GM21367 (cell line): ENCODE measurements at regions not wholly inside any gene's neighbourhood (a gene's known extent, or its start where the extent isn't known, plus 50 kb on each side); places are given as distances from the start of the nearest gene placed in this dataset.

Experiments
- ATAC-seq: cut with Tn5 transposase; IDR thresholded peaks from one replicate; pipeline ENCODE4 v1.9.1; 2021; ENCODE audit not compliant: unreplicated experiment

DNA sequence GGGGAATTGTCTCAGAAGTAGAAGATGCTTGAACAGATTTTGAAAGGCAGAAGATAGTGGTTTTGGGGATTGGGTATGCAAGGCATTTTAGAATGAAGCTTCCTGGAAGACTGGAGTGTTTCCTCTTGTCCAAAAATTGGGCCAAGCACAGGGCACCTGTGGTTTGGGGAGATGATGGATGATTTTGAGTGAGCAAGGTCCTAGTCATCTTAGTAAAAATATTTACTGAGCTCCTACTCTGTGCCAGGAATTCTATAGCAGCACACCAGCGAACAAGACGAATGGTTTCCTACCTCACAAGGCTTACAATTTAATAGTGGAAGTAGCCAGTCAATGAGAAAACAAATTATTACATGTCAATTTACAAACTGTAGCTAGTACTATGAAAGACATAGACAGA lies 484.4 kb upstream of the KIF2A start:
- no peak for ATAC-seq

- no peak for ATAC-seq
Observed at GRCh38 chr5:61822584-61822983, 483.4 kb upstream of the KIF2A start.

DNA sequence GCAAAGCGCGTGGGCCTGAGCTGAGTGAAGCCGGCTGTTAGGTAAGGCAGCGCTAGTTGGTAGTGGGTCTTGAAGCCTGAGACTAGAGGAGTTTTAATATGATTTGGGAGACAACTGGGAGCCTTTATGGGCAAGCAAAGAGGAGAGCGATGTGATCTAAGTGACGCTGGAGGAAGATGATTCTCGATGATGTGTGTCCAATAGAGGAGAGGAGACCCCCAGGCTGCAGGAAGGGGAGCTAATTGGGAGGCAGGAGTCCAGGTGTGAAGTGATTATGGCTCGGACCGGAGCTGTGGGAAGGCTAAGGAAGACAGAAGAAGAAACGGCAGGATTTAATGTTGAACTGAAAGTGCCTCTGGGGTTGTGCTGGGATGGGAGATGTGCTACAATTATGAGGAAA lies 482.9 kb upstream of the KIF2A start:
- no peak for ATAC-seq

DNA sequence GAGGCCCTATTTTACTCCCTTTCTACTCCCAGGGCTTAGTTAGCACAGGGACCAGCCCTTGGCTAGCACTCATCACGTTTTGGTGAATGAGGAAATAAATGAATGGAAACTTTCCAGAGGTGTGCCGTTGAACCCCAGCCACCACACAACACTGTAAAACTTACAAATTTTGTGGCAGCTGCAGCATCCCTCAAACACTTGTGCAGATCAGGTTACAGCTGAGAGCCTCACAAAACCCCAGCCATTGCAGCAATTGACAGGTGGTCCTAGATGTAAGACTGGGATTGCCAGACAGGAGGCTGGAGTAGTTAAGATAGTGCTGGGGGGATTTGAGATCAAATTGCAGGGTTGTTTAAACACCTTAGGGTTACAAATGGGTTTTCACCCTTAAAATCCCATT lies 482.2 kb upstream of the KIF2A start:
- no peak for ATAC-seq

- ATAC-seq = no peak
Observed at GRCh38 chr5:61824396-61824795, 481.6 kb upstream of the KIF2A start.

DNA sequence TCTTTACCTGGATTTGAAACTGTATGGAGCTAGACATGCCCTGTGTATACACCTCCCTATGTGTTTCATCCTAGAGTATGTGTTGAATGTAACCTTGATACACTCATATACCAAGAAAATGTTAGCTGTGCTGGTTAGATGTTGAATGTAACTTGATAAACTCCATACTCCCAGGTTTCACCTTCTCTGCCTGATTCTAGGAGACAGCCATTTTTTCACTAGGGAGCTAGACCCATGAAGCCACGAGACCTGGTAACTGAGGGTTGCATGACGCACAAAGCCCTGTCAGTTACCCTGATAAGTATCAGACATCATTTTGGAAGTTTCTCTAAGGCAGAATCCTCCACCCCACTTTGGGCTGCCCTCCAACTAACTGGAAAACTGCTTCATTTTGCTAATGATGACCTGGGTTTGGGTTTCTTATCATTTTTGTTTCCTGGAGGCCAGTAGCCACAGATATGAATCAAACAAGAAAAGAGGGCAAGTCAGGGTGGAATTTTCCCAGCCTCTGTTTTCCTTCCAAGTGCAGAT lies 478.5 kb upstream of the KIF2A start:
- ATAC-seq = no peak

DNA sequence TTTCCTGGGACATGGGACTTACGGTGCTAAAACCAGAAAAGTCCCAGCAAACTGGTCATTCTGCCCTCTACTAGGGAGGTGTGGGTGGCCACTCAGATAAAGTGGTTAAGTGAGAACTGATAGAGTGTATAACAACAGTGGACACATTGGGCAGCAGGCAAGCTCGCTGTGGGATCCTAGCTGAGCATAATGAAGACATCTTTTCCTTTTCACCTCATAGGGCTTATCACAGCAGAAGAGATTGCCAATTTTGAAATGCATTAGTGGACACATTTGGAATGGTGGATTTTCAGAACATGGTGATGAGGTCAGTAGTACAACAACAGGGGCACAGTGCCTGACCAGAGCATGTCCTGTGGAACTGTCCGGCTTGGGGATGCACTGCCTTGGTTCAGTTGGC lies 477.1 kb upstream of the KIF2A start:
- no peak for ATAC-seq

DNA sequence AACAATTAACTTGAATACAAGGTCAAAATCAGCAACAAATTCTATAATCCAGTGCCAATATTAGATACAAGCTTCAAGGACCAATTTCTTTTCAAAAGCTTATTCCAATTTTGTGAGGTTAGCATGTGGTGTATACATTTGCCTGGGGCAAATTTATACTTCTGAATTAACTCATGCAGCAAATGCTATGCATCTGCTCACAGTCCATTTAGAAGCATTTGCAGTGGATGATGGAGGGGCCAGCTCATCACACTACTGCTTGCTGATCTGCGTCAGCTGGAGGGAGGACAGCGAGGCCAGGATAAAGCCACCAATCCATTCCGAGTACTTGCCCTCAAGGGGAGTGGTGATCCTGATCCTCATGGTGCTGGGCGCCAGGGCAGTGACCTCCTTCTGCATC lies 474.3 kb upstream of the KIF2A start:
- no peak for ATAC-seq

DNA sequence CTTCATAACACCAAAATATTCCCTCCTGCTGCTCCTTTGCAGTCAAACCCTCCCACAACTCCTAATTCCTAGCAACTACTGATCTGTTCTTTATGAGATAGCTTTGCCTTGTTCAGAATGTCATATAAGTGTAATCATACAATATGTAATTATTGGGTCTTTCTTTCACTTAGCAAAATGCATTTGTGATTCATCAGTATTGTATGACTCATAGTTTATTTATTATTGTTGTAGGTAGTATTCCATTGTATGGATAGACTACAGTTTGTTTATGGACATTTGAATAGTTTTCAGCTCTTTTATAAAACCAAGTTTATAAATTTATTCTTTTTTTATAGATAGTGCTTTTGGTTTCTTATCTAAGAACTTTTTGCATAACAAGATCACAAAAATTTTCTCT lies 468.2 kb upstream of the KIF2A start:
- ATAC-seq = no peak

DNA sequence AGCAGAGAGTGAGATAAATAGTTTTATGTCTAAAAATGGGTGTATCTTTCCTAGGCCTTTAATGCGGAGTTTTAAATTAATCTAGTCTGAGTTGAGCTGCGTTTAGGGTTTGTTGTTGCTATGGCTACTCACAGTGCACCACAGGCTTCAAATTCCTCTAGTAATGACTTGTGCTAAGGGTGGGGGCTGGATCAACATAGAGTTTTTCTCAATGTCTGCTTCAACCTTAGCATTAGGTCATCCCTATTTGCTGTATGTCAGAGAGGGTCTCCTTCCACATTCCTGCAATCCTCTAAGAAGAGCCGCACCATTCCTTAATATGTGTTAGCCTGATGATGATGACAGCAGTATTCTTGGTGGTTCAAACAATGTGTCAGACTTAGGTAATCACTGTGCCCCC lies 465.6 kb upstream of the KIF2A start:
- no peak for ATAC-seq

DNA sequence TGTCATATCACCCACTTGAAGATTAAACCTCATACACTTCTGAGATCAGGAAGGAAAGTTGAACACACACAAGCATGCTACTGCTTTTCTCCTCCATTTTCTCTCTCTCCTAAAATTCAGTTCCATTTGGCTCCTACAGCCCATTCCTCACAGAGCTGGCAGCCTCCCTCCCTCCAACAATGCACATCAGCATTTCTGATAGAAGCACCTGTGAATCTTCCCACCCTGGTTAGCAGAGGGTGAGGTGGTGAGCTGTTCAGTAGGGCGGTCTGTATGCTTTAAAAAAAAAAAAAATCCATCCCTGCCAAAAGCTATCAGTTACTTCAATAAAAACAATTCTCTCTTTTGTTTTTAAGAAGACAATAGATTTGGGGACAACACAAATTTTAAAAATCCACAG lies 463.2 kb upstream of the KIF2A start:
- no peak for ATAC-seq

DNA sequence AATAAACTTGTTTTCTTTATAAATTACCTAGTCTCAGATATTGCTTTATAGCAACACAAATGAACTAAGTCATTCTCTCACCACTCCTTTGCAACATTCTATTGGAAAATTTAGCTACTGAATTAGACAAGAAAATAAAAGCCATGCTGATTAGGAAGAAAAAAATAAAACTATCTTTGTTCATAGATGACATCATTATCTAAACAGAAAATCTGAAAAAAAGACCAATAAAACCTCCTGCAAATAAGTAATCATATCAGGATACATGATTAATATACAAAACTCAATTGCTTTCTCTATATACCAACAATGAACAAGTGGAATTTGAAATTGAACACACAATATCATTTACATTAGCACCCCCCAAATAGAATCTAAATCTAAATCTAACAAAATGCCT lies 455.3 kb upstream of the KIF2A start:
- no peak for ATAC-seq

DNA sequence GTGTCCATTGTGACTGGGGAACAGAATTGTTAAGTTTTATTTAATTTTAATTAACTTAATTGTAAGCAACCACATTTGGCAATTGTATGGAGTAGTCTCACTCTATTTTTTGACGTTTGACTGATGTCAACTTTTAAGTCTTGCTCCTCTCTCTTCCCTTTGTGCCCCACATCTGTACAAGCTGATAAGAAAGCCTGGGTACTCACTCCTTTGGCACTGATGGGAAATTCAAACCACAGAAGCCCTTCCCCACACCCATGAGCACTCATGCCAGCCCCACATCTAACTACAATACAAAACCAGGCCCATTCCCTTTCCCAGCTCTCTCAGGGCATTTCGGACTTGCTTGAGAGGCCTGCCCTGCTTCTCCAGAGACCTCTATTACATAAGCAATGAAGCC lies 451.5 kb upstream of the KIF2A start:
- ATAC-seq = no peak

DNA sequence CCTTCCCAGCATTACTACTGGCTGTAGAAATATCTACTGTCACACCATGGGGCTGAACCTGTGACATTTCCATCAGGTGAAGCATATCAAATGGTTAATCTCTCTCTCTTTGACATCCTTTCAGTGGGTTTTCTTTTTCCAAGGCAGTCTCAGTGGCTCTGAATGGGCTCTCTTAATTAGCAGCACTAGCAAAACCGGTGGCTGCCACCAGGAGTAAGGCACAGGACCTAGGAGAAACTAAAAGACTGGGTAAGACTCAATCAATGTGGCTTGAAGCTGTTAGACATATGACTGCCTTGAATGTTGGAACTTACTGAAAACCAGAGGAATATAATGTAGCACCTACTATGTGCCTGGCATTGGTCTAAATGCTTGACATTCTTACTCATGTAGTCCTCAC lies 445.0 kb upstream of the KIF2A start:
- ATAC-seq = no peak

- ATAC-seq = no peak
Observed at GRCh38 chr5:61866930-61867329, 439.1 kb upstream of the KIF2A start.

DNA sequence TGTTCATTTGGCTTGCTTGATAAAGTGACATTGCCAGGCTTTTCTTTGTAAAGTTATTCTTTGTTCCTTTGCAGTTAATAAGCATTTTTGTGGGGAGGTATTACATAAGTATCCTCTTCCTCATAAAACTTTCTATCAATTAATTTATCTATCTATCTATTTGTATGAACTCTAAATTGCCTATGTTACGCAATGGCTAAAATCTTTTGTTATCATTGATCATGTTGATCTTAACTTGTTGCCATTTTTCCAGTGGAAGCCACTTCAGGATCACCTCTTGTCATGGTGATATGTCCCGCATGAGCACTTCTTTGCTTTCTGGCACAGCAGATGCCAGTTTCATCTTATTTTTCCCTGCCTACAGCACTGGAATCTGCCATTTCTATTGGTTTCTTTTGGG lies 436.7 kb upstream of the KIF2A start:
- no peak for ATAC-seq

- no peak for ATAC-seq
Observed at GRCh38 chr5:61878471-61878870, 427.5 kb upstream of the KIF2A start.

- ATAC-seq = no peak
Observed at GRCh38 chr5:61881821-61882487, 424.1 kb upstream of the KIF2A start.

GRCh38 chr5:61882901-61883500 lies 423.0 kb upstream of the KIF2A start:
- no peak for ATAC-seq

- no peak for ATAC-seq
Observed at GRCh38 chr5:61884252-61884855, 421.7 kb upstream of the KIF2A start.

GRCh38 chr5:61886214-61886613 lies 419.8 kb upstream of the KIF2A start:
- ATAC-seq = no peak

- ATAC-seq = no peak
Observed at GRCh38 chr5:61887271-61887670, 418.7 kb upstream of the KIF2A start.

GRCh38 chr5:61894046-61894445 lies 412.0 kb upstream of the KIF2A start:
- ATAC-seq = no peak
